ENCODE measurements at regions not wholly inside any gene's neighbourhood (a gene's known extent, or its start where the extent isn't known, plus 50 kb on each side); places are given as distances from the start of the nearest gene placed in this dataset.
A peak's percentile ranks its signal among the peaks of the same experiment; 100 is the strongest.

DNA sequence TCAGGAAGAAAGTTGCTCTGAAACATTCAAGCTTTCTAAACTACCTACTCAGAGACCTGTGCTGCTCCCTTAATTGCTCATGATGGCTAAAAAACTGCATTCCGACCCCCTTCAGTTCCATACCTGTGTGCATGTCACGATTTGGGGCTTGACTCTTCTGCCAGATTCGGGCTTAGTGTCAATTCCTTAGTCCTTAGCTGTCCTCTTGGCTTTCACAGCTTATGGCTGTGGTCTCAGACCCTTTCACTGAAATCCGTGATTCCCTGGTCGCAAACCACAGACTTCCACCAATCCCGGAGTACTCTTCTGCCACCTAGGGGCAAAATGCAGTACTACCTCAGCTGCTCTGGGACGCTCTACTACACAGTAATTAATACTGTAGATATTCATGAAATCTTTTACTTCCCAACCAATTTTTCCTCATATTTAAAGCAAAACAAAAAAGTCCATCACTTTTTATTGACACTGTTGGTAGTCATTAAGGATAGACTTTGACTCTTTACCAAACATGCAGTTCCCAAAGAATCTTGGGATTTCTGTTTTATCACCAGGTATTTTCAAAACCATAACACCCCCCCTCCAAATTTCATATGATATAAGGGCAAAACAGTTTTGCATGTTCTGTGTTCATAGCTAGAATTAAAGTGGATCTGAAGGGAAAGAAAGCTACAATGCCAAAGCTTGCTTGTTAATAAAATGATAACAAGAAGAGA is 617.4 kb downstream of the SLCO4C1 start:
- no peak for TF ChIP-seq POLR2AphosphoS5 (IDR thresholded peaks at IDR 0.05; ENCODE audit: low read depth, low read length)
- TF ChIP-seq, protein P1, sequence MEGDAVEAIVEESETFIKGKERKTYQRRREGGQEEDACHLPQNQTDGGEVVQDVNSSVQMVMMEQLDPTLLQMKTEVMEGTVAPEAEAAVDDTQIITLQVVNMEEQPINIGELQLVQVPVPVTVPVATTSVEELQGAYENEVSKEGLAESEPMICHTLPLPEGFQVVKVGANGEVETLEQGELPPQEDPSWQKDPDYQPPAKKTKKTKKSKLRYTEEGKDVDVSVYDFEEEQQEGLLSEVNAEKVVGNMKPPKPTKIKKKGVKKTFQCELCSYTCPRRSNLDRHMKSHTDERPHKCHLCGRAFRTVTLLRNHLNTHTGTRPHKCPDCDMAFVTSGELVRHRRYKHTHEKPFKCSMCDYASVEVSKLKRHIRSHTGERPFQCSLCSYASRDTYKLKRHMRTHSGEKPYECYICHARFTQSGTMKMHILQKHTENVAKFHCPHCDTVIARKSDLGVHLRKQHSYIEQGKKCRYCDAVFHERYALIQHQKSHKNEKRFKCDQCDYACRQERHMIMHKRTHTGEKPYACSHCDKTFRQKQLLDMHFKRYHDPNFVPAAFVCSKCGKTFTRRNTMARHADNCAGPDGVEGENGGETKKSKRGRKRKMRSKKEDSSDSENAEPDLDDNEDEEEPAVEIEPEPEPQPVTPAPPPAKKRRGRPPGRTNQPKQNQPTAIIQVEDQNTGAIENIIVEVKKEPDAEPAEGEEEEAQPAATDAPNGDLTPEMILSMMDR (IDR thresholded peaks at IDR 0.05) = peak; percentile 91
- TF ChIP-seq, protein P2, sequence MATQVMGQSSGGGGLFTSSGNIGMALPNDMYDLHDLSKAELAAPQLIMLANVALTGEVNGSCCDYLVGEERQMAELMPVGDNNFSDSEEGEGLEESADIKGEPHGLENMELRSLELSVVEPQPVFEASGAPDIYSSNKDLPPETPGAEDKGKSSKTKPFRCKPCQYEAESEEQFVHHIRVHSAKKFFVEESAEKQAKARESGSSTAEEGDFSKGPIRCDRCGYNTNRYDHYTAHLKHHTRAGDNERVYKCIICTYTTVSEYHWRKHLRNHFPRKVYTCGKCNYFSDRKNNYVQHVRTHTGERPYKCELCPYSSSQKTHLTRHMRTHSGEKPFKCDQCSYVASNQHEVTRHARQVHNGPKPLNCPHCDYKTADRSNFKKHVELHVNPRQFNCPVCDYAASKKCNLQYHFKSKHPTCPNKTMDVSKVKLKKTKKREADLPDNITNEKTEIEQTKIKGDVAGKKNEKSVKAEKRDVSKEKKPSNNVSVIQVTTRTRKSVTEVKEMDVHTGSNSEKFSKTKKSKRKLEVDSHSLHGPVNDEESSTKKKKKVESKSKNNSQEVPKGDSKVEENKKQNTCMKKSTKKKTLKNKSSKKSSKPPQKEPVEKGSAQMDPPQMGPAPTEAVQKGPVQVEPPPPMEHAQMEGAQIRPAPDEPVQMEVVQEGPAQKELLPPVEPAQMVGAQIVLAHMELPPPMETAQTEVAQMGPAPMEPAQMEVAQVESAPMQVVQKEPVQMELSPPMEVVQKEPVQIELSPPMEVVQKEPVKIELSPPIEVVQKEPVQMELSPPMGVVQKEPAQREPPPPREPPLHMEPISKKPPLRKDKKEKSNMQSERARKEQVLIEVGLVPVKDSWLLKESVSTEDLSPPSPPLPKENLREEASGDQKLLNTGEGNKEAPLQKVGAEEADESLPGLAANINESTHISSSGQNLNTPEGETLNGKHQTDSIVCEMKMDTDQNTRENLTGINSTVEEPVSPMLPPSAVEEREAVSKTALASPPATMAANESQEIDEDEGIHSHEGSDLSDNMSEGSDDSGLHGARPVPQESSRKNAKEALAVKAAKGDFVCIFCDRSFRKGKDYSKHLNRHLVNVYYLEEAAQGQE (IDR thresholded peaks at IDR 0.05; ENCODE audit: insufficient read depth in 1 of 2, low read depth in 2 of 2, low read length in 1 of 2) = no peak
- TF ChIP-seq SIN3A (IDR thresholded peaks at IDR 0.05; ENCODE audit: borderline replicate concordance, insufficient read depth, low read depth, low read length) = no peak
